HG02884 (cell line): ENCODE measurements at regions not wholly inside any gene's neighbourhood (a gene's known extent, or its start where the extent isn't known, plus 50 kb on each side); places are given as distances from the start of the nearest gene placed in this dataset.
A peak's percentile ranks its signal among the peaks of the same experiment; 100 is the strongest.

Source experiments
- ATAC-seq: cut with Tn5 transposase; IDR thresholded peaks from one replicate; pipeline ENCODE4 v1.9.1; 2021; ENCODE audit warnings: mild to moderate bottlenecking, moderate library complexity; ENCODE audit not compliant: unreplicated experiment

- ATAC-seq, result no peak
These were observed 339.1 kb upstream of the OBI1 start for GRCh38 chr13:78997902-78998629.

GRCh38 chr13:78993792-78994191, 334.8 kb upstream of the OBI1 start:
- no peak for ATAC-seq

- ATAC-seq, result no peak
These were observed 323.0 kb upstream of the OBI1 start for GRCh38 chr13:78981913-78982312.

GRCh38 chr13:78979349-78979748, 320.4 kb upstream of the OBI1 start:
- ATAC-seq, result no peak

GRCh38 chr13:78978381-78978998, 319.5 kb upstream of the OBI1 start:
- peak; percentile 91 for ATAC-seq

- ATAC-seq, result no peak
These were observed 318.4 kb upstream of the OBI1 start for GRCh38 chr13:78977311-78977710.

GRCh38 chr13:78976696-78977095, 317.7 kb upstream of the OBI1 start:
- ATAC-seq, result no peak

GRCh38 chr13:78972561-78972960, 313.6 kb upstream of the OBI1 start:
- no peak for ATAC-seq

- no peak for ATAC-seq
These were observed 312.5 kb upstream of the OBI1 start for GRCh38 chr13:78971355-78972025.

- no peak for ATAC-seq
These were observed 301.9 kb upstream of the OBI1 start for GRCh38 chr13:78960881-78961280.

- no peak for ATAC-seq
These were observed 299.1 kb upstream of the OBI1 start for GRCh38 chr13:78958006-78958405.

- ATAC-seq, result no peak
These were observed 281.6 kb upstream of the OBI1 start for GRCh38 chr13:78940455-78941130.

GRCh38 chr13:78934336-78934735, 275.4 kb upstream of the OBI1 start:
- ATAC-seq, result no peak

GRCh38 chr13:78915015-78915414, 256.1 kb upstream of the OBI1 start:
- no peak for ATAC-seq

GRCh38 chr13:78913656-78914055, 254.7 kb upstream of the OBI1 start:
- ATAC-seq, result no peak

- ATAC-seq, result no peak
These were observed 251.2 kb upstream of the OBI1 start for GRCh38 chr13:78910147-78910546.

- no peak for ATAC-seq
These were observed 250.3 kb upstream of the OBI1 start for GRCh38 chr13:78909276-78909675.

GRCh38 chr13:78907006-78907405, 248.1 kb upstream of the OBI1 start:
- no peak for ATAC-seq

GRCh38 chr13:78897200-78897599, 238.2 kb upstream of the OBI1 start:
- no peak for ATAC-seq

GRCh38 chr13:78884571-78884970, 225.6 kb upstream of the OBI1 start:
- ATAC-seq, result no peak

GRCh38 chr13:78881751-78882150, 222.8 kb upstream of the OBI1 start:
- ATAC-seq, result no peak

GRCh38 chr13:78881054-78881453, 222.1 kb upstream of the OBI1 start:
- no peak for ATAC-seq
